CD4-positive, alpha-beta T cell treated with Interleukin-4 for 1 hour (primary cell): ENCODE measurements at regions not wholly inside any gene's neighbourhood (a gene's known extent, or its start where the extent isn't known, plus 50 kb on each side); places are given as distances from the start of the nearest gene placed in this dataset.

ENCODE experiments used
- DNase-seq, 2 donors: peaks; one replicate each; pipeline ENCODE4 v3.0.0-alpha.2; 2020 to 2022

GRCh38 chr21:27831816-27832569, 865.1 kb upstream of the ADAMTS5 start:
- DNase-seq = no peak

- no peak for DNase-seq
These were observed 864.3 kb upstream of the ADAMTS5 start for GRCh38 chr21:27831177-27831576.

DNA sequence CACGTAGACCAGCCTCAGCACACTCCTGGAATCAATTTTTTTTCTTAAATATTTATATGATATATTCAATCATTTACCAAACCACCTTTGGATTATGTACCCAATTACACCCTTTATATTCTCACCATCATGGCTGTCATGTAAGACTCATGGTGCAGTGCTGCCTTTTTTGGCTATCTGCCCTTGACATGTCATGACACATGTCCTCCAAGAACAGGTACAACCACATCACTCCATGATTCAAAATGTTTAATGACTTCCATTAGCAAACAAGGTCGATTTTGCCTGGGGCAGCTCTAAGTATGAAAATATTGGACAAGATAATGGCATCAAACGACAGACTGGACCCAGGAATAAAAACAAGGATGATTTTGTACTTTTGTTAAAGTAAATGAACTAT, 861.1 kb upstream of the ADAMTS5 start:
- DNase-seq = no peak

DNA sequence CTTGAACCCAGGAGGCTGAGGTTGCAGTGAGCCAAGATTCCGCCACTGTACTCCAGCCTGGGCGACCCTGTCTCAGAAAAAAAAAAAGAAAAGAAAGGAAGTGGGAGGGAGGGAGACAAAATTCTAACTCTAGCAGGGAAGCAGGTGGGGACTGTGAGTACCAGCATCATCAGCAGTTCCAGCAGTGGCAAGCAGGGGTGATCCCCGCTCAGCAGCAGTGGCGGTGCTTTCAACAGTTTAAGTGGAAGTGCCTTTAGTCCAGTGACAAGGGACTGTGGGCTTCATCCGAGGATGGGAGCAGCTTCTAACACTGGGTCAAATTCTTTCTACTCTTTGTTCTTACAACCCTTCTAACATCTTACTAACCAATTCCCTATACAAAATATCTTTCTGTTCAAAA, 858.1 kb upstream of the ADAMTS5 start:
- no peak for DNase-seq

DNA sequence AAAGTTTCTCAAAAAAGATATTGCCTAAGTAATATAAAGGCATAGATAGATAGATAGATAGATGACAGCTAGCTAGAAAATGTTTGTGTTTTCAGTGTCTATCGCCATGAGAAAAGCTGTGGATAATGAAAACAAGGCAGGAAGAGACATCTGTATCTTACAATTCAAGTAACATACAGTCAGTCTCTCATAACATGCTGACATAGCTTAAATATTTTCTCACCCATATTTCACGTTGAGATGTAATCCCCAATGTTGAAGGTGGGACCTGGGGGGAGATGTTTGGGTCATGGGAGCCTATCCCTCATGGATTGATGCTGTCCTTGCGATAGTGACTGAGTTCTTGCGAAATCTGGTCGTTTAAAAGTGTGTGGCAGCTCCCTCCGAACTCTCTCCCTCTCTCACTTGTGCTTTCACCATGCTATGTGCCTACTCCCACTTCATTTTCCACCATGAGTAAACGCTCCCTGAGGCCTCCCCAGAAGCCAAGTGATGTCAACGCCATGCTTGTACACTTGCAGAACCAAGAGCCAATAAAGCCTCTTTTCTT, 856.8 kb upstream of the ADAMTS5 start:
- DNase-seq = no peak

GRCh38 chr21:27820342-27820741, 853.5 kb upstream of the ADAMTS5 start:
- no peak for DNase-seq

- DNase-seq = no peak
These were observed 852.4 kb upstream of the ADAMTS5 start for GRCh38 chr21:27819299-27819698.

DNA sequence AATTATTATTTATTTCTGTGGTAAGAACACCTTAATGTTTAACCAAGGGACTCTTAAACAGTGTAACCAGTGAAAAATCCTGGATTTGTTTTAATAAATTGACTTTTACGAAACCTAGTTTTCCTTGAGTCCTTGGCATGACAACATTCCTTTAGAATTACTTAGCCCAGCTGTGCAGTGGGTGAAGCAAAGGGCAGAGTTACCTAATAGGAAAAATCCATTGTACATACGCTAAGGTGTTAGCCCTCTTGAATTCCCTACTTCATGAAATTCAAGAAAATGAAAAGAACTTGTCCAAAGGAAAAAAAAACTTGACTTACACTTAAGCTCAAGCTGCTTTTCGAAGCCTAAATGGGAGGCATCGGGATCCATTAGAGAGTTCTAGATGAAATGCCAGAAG, 852.0 kb upstream of the ADAMTS5 start:
- no peak for DNase-seq

DNA sequence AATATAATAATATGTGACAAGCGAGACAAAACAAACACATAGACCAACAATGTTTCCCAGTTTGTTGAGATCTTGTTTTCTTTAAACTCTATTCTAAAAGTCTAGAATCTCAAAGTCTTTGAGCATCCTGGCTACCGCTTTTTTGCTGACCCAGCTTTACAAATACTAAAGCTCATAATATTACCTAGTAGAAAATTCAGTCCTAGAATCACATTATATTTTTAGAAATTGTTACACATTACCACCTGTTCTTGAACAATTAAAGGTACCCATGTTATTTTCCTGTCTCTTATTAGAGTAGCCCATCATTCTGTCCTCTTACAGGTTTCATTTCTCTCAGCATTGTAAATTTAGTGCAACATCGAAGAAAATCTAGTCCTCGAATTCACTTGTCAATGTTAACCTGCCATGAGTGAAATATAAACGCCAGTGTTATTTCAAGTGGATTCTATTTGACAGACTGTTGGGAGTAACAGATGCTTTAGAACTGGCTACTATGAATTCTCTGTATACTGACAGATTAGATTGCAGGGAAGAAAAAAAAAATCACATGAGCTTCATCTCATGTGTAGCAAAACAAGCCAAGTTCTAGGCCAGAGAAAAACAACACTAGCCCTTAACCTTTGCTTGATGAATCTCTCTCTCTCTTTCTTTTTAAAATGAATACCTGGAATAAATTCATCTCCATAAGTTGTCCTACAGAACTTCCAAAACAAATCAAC, 851.2 kb upstream of the ADAMTS5 start:
- no peak for DNase-seq

GRCh38 chr21:27817074-27817473, 850.2 kb upstream of the ADAMTS5 start:
- DNase-seq = no peak

DNA sequence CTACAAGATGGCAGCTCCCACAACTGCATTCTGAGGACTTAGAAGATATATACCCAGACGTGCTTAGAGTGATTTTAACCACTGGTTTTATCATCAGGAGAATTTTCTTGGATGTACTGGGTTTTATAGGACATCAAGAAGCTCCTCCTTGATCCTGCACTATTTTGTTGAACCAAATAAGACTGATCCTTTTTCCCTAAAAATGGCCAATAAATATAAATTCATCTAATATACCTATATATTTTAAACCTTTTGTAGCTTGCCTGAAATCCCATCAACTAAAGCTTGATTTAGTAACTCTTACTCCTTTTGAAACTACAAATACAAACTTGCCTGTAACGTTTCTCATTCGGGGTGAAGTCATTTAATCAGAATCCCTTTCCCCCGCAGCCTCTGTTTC, 849.4 kb upstream of the ADAMTS5 start:
- no peak for DNase-seq

DNA sequence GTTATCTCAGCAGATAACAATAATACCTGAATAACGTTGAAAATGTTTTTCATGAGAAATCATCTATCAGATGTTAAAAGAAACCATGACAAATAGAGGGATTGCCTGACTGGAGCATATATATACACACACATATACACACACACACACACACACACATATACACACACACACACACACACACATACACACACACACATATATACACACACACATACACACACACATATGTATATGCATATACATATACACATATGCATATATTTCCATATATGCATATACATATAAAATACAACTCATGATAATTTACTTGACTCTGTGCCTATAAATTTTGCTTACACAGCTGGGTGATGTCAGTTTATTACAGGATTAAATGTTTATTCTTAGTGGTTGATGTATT, 847.3 kb upstream of the ADAMTS5 start:
- DNase-seq = no peak

DNA sequence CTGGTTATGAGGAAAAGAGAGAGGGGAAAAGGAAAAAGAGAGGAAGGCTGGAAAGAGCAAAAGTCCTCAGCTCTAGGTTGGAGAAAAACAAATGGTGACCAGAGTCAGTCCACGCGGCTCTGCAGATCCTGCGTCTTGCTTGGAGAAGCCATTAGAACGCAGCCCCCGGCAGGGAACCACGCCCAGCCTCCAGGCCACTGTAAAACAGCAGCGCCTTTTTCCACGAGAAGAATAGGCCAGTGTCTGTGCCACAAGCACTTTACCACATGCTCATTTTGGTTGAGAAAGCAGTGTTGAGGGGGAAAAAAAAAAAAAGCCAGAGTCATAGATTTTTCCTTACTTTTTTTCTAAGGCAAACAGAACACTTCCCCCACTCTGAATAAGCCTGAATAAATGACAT, 846.9 kb upstream of the ADAMTS5 start:
- no peak for DNase-seq

DNA sequence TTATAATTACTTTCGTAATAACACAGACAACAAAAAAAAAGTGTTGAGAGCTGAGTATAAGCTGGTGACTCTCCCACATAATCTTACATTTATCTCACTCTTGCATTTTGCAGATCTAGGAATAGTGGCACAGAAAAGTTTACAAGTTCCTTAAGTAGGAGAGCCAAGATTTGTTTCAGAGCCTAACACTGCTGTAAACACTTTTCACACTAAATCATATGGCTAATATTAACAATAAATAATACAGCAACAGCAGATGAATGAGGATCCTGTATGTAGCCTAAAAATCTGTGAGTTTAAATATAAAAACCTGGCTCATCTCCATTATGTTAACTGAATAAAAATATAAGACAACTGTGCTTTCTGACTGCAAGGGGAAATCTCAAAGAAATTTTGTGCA, 846.5 kb upstream of the ADAMTS5 start:
- no peak for DNase-seq

DNA sequence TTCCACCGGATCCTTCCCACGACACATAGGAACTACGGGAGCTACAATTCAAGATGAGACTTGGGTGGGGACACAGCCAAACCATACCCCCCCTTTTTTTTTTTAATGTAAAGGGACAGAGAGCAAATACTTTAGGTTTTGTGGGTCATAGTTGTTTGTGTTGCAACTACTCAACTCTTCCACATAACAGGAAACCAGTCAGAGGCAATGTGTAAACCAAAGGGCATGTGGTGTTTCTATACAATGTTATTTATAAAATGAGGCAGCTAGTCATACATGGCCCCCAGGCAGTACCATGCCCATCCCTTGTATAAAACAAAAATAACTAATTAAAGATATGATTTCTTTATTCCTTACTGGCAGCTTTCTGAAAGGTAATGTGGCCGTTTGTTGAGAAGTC, 845.4 kb upstream of the ADAMTS5 start:
- DNase-seq = no peak

DNA sequence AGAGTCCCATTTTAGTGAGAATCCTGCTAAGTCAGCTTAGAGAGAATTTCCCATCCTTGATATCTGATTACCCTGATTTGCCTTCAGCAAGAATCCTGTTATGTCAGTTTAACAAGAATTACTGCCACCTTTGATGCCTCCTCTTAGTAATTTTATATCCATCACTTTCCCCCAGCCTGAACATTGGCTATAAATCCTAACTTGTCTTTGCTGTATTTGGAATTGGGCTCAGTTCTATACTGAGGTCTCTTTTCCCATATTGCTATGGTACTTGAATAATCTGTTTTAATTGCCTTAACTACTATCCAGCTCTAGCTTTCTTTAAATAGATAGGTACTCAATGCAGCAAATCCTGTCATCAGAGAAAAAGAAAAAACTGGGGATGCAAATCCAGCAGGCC, 842.0 kb upstream of the ADAMTS5 start:
- DNase-seq = no peak

DNA sequence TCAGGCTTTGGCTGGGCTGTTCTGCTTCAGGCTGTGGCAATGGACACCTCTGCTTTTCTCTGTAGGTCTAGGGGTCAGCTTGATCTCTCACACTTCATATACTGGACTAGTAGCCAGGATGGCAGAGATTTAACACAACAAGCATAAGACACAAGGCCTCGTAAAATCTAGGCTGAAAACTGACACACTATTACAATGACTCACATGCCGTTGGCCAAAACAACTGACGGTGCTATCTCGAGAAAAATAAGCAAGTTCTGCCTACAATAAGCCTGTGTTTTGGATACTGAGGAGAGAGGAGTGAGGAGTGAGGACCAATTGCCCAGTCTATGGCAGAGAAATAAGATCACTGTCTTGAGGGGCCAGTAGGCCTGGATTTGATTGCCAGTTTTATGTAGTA, 840.7 kb upstream of the ADAMTS5 start:
- DNase-seq = no peak

DNA sequence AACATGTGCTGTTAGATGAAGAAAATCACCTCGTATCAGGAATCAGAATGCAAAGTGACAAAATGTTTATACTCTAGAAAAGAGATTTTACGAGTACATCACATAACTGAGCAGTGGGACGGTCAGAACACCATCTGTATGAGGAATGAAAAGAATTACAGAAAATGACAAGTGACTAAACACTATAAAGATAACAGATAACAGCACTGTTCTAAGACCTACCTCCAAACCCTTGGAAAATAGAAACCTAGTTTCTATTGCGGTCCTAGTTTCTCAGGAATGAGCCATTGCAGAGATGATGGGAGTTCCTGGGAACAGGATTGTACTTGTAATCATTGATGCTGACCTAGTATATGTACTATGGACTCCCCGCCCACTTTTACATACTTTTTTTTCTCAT, 839.4 kb upstream of the ADAMTS5 start:
- DNase-seq = no peak

DNA sequence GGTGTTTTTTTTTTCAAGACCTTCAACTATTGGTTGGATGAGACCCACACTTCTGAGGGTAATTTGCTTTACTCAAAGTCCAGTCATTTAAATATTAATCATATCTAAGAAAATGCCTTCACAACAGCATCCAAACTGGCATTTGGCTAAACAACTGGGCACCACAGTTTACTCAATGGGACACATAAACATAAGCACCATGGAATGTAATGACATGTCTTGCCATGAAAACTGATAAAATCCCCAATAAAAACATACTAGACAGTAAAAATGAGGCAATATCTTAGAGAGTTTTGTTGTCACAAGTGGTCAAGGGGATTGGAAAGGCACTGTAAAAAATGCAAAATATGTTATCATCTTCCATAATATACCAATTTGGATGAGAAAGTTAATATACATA, 838.8 kb upstream of the ADAMTS5 start:
- no peak for DNase-seq

GRCh38 chr21:27804515-27804914, 837.6 kb upstream of the ADAMTS5 start:
- DNase-seq = no peak

DNA sequence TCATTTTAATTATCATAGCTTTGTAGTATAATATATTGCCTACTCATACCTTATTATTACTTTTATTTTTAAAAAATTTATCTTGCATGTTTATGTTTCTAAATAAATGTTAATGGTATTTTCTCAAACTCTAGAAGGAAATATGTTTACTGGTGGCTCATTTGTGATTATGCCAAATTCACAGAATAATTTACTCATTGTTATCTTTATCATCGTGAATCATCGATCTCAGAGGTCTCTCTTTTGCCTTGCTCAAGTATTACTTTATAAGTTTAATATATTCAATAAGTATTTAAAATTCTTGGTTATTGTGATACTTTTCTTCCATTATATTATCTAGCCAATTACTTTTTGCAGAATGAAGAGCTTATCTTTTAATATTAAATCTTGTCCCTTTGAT, 836.7 kb upstream of the ADAMTS5 start:
- no peak for DNase-seq

DNA sequence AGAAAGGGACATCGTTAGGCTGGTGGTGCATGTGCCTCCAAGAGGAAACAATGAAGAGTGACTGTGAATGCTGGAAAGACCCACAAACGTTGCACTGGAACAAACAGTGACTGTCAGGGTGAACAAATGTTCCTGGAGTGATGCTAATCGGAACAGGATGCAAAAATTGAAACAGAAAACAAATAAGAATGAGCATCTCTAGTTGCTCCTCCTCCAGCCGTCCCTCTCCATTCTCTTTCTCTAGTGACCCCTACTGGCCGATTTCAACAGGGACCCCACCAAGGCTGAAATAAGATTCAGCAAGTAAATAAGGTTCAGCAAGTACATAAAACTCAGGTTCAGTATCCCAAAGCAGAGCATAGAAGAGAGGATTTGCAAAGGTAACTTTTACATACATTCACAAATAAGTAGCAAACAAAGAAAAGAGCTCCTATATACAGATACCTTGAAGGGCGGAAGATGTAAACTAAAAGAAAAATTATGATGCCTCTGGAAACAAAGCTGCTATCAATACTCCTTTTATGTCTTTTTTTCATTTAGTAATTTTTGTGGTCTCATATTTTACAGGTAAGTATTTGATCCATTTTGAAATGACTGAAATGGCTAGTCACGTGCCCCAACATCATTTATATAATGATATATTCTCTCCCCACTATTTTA, 836.1 kb upstream of the ADAMTS5 start:
- DNase-seq = peak in 1 of 2 donors; percentile 6

DNA sequence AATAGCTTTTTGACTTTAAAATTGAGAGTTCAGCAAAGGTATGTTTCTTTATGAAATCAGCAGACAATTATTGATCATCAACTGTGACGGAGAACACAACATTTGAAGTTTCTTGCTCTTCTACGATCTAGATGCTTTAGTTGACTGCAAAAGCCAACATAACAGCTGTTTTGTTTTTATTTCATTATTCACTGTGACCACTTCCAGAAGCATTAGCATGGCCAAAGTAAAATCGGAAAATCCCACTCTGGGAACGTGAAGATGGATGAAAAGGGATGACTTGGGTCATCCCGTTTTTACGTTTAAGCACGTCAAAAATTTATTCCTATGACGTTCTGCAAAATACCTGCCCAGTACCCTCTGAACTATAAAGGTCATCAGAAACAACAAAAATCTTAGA, 833.0 kb upstream of the ADAMTS5 start:
- DNase-seq = no peak

- DNase-seq = no peak
These were observed 829.2 kb upstream of the ADAMTS5 start for GRCh38 chr21:27796106-27796505.
